HK-2 (cell line): ENCODE measurements at regions not wholly inside any gene's neighbourhood (a gene's known extent, or its start where the extent isn't known, plus 50 kb on each side); places are given as distances from the start of the nearest gene placed in this dataset.
"Not testable (repeated sequence)": the region's sequence is repeated elsewhere in the genome, so short reads cannot be mapped to it uniquely, and the experiment has no call there.

Source experiments
- DNase-seq: peaks from one replicate; pipeline ENCODE4 v3.0.0-alpha.2; 2018; ENCODE audit not compliant: unreplicated experiment

GRCh38 chr12:125983784-125984500 is 918.7 kb downstream of the AACS start:
- no peak for DNase-seq

- no peak for DNase-seq
Measured at GRCh38 chr12:125988545-125988944, 923.3 kb downstream of the AACS start.

GRCh38 chr12:125989696-125990095 is 924.5 kb downstream of the AACS start:
- no peak for DNase-seq

DNA sequence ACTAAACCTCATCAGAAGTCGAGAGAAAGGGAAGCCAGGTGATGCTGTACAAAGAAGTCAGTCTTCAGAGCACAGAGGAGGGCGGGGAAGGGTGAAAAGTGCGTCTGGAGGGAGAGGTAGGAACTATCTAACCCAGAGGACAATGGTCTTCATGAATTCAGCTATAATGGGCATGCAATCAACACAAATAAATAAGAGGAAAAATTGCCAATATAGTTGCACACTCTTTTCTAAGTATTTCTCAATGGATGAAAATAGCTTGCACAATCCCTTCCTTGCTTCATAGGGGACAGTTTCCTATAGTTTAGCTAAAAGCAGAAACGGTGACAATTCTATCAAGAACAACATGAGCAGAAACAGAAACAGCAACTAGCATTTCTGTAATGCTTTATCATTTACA is 931.2 kb downstream of the AACS start:
- no peak for DNase-seq

DNA sequence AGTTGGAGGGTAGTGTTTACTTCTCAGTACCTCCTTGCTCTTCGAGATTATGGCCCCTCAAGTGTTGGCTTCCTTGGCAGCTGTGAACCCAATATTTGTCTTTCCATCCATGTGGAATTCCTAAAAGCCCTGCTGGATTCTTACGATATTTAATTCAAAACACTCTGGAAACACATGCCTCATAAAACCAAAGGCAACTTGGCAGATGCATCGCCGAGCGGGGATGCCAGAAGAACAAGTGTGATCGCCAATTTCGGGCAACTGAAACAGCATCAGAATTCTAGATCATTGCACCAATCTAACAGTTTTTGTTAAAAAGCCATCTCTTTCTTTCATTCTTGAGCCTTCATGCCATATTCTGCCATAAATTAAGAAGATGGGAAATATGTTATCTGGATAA is 934.4 kb downstream of the AACS start:
- no peak for DNase-seq

DNA sequence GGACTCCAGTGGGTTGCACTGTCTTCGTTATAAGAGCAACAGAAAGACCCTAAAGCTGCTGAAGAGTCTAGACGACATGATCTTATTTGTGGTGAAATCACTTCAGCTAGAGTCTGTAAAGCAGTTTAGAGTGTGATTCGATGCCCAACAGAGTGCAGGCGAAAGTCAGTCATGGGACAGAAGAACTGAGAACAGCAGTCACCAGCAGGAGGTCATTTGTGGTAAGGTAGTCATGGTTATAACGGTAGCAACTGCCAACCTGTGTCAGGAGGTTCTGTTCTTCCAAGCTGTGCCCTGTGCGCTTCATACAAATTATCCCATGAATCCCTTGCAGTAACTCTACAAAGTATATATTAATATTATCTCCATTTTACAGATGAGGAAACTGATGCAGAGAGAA is 954.1 kb downstream of the AACS start:
- no peak for DNase-seq

- DNase-seq: no peak
Measured at GRCh38 chr12:126021675-126022074, 956.4 kb downstream of the AACS start.

GRCh38 chr12:126027825-126028224 is 962.6 kb downstream of the AACS start:
- DNase-seq: no peak

GRCh38 chr12:126030573-126030972 is 965.3 kb downstream of the AACS start:
- DNase-seq: no peak

DNA sequence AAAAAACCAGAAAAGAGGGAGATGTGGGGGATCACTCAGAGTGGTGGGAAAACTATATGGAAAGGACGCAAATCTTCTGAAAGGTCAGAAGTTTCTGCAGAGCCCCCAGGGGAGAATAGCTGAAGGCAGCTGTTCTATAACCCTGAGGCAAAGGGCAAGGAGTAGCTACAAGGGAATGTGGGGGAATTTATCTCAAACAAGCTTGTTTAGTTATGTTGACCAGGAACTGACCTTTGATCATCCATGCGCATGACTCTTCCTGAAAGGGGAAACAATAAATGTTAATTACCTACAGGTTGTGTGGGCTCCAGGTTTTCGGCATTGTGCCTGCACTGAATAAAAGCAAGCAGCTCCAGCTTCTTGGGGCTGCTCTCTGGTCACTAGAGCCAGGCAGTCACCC is 968.5 kb downstream of the AACS start:
- DNase-seq: no peak

- no peak for DNase-seq
Measured at GRCh38 chr12:126036348-126036747, 971.1 kb downstream of the AACS start.

DNA sequence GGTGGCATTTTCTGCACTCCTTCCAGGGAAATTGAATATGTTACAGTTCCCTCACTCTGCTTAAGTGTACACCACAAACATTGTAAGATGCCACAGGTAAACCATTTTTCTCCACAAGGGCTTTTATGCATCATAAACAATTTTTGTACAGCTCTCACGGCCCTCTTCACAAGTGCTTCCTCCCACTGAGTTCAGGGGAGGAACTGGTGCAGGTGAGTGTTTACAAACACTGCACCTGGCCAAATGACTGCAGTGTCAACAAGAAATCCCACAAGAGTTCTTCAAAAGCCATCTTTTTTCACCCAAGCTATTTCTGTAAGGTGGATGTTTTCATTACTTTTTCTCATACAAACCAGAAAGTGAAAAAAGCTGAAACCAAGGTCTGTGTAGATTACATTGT is 973.2 kb downstream of the AACS start:
- DNase-seq: no peak

DNA sequence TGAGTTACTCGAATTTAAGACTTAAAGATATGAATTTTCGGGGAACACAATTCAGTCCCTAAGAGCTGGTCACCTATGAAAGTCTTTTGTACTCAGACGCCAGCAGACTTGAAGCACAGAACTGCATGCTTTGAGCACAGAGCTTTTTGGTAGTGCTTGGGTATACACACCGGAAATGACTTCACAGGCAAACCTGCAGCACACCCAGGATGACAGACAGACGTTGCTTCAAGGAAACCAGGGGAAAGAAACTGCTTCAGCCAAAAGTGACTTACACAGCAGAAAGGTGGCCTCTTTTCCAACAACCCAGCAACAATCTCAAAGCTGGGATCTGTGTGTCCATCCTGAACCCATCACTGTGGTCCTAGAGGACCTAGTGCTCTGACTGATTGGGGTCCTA is 975.1 kb downstream of the AACS start:
- no peak for DNase-seq

- DNase-seq: no peak
Measured at GRCh38 chr12:126042286-126042685, 977.1 kb downstream of the AACS start.

DNA sequence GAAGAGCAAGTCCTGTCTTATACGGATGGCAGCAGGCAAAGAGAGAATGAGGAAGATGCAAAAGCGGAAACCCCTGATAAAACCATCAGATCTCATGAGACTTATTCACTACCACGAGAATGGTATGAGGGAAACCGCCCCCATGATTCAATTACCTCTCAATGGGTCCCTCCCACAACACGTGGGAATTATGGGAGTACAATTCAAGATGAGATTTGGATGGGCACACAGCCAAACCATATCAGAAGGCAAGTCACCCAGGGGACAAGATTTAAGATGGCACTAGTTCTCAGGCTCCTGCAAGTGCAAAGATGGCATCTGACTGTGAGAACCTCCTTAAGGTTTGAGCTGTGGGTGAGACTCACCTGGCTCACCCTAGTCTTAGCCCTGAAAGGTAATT is 984.3 kb downstream of the AACS start:
- not testable (repeated sequence) for DNase-seq

GRCh38 chr12:126051611-126052107 is 986.4 kb downstream of the AACS start:
- no peak for DNase-seq

DNA sequence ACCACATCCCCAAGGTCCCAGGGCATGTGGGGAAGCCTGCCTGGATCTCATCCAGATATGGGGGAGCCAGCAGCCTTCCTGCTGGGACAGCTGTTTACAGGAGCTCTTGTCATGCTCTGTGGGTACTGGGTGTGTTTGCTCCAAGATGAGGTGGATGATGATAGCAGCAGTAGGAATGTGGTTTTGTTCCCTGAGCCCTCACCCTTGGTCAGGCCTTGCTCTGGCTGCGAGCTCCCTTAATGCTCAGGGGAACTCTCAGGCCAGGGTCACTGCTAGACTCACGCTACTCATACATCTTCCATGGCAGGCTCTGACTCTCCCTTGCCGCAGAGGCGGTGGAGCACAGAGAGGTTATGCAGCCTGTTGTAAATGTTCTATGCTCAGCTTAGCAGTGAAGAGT is 990.3 kb downstream of the AACS start:
- DNase-seq: no peak

DNA sequence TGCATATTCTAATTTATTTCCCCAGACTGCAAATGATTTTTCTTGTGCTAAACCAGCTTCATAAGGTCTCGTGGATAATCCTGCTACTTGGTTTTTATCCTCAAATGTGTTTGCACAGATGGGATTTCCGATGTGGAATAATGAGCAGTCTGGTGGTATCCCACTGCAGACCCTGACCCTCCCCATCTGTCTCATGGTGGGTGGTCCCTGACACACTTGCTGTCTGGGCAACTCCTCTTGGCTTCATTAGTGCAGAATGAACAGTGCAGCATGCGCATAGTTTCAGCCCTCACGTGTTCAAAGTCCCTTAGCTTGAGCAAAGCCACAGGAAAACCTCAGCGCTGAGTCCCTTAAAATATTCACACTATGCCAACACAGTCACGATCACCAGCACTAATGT is 996.5 kb downstream of the AACS start:
- DNase-seq: no peak

GRCh38 chr12:126064028-126064427 is 998.8 kb downstream of the AACS start:
- no peak for DNase-seq

DNA sequence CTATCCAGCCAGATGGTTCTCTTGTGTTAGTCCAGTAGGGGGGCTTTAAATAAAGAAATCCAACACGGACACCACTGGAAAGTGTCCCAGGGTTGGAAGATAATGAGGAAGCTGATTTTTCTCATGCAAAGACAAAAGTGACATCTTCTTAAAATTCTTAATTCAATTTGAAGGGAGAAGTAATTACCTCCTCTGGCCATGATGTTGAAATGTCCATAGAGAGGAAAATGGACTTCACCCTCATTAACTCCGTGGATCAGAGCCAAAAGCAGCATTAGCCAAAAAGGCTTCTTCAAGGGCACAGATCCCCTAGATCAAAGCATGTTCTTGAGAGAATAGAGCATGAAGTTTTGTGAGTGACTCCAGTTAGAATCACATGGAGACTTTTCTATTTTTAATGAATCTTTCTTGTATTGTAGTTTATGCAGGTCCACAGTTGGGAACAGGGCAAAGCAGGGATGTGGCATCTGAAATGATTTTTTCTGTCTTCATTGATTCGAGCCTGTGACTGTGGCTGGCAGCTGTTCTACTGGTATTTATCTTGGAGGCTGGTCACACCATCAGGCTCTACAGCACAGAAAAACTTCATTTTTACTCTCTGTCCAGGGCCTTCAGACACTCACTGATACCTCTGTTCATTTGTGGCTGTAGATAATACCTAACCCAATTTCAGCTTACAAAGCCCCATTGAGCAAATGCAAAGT is 1002.5 kb downstream of the AACS start:
- DNase-seq: no peak

GRCh38 chr12:126069549-126070165 is 1004.4 kb downstream of the AACS start:
- DNase-seq: peak; percentile 59

- DNase-seq: no peak
Measured at GRCh38 chr12:126076515-126076914, 1011.3 kb downstream of the AACS start.

- no peak for DNase-seq
Measured at GRCh38 chr12:126083926-126084325, 1018.7 kb downstream of the AACS start.
